ENCODE measurements at regions not wholly inside any gene's neighbourhood (a gene's known extent, or its start where the extent isn't known, plus 50 kb on each side); places are given as distances from the start of the nearest gene placed in this dataset.

DNA sequence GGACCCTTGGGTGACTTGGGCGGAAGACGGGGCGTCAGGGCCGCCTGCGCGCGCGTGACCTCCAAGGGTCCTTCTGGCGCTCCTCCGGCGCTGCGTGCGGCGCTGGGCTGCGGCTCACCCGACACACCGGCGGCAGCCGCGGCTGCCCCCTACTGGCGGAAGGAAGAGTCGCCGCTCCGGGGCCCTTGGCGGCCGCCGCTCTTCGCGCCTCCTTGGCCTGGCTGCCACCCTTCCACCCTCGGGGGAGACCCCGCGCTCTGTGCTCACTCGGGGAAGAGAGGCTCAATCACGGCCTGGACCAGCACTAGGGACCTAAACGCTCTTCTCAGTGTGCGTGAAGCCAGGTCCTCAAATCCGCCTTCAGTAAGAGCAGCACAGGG lies 89.7 kb downstream of the DMRTA2 start (continued):
- TF ChIP-seq, protein P1, sequence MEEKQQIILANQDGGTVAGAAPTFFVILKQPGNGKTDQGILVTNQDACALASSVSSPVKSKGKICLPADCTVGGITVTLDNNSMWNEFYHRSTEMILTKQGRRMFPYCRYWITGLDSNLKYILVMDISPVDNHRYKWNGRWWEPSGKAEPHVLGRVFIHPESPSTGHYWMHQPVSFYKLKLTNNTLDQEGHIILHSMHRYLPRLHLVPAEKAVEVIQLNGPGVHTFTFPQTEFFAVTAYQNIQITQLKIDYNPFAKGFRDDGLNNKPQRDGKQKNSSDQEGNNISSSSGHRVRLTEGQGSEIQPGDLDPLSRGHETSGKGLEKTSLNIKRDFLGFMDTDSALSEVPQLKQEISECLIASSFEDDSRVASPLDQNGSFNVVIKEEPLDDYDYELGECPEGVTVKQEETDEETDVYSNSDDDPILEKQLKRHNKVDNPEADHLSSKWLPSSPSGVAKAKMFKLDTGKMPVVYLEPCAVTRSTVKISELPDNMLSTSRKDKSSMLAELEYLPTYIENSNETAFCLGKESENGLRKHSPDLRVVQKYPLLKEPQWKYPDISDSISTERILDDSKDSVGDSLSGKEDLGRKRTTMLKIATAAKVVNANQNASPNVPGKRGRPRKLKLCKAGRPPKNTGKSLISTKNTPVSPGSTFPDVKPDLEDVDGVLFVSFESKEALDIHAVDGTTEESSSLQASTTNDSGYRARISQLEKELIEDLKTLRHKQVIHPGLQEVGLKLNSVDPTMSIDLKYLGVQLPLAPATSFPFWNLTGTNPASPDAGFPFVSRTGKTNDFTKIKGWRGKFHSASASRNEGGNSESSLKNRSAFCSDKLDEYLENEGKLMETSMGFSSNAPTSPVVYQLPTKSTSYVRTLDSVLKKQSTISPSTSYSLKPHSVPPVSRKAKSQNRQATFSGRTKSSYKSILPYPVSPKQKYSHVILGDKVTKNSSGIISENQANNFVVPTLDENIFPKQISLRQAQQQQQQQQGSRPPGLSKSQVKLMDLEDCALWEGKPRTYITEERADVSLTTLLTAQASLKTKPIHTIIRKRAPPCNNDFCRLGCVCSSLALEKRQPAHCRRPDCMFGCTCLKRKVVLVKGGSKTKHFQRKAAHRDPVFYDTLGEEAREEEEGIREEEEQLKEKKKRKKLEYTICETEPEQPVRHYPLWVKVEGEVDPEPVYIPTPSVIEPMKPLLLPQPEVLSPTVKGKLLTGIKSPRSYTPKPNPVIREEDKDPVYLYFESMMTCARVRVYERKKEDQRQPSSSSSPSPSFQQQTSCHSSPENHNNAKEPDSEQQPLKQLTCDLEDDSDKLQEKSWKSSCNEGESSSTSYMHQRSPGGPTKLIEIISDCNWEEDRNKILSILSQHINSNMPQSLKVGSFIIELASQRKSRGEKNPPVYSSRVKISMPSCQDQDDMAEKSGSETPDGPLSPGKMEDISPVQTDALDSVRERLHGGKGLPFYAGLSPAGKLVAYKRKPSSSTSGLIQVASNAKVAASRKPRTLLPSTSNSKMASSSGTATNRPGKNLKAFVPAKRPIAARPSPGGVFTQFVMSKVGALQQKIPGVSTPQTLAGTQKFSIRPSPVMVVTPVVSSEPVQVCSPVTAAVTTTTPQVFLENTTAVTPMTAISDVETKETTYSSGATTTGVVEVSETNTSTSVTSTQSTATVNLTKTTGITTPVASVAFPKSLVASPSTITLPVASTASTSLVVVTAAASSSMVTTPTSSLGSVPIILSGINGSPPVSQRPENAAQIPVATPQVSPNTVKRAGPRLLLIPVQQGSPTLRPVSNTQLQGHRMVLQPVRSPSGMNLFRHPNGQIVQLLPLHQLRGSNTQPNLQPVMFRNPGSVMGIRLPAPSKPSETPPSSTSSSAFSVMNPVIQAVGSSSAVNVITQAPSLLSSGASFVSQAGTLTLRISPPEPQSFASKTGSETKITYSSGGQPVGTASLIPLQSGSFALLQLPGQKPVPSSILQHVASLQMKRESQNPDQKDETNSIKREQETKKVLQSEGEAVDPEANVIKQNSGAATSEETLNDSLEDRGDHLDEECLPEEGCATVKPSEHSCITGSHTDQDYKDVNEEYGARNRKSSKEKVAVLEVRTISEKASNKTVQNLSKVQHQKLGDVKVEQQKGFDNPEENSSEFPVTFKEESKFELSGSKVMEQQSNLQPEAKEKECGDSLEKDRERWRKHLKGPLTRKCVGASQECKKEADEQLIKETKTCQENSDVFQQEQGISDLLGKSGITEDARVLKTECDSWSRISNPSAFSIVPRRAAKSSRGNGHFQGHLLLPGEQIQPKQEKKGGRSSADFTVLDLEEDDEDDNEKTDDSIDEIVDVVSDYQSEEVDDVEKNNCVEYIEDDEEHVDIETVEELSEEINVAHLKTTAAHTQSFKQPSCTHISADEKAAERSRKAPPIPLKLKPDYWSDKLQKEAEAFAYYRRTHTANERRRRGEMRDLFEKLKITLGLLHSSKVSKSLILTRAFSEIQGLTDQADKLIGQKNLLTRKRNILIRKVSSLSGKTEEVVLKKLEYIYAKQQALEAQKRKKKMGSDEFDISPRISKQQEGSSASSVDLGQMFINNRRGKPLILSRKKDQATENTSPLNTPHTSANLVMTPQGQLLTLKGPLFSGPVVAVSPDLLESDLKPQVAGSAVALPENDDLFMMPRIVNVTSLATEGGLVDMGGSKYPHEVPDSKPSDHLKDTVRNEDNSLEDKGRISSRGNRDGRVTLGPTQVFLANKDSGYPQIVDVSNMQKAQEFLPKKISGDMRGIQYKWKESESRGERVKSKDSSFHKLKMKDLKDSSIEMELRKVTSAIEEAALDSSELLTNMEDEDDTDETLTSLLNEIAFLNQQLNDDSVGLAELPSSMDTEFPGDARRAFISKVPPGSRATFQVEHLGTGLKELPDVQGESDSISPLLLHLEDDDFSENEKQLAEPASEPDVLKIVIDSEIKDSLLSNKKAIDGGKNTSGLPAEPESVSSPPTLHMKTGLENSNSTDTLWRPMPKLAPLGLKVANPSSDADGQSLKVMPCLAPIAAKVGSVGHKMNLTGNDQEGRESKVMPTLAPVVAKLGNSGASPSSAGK (IDR thresholded peaks at IDR 0.05), result peak; percentile 59; the same call in 1 of the 2 replicates
